ENCODE measurements at regions not wholly inside any gene's neighbourhood (a gene's known extent, or its start where the extent isn't known, plus 50 kb on each side); places are given as distances from the start of the nearest gene placed in this dataset.

DNA sequence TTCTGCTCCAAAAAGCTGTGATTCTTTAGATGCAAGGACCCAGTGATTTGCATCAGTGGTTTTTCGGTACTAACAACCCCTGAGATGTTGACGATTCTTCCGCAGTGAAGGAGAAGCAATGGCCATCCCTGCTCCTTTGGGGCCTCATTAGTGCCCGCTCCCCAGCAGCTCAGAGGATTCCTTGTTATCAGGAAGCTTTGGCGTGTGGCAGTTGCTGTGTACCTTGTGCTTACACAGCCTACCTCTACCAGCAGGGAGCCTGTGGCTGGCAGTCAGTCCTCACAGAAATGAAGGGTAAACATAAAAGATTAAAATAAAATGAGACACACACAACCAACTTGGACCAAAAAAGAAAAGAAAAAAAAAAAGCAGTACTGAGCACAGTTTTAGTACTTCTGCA is 55.2 kb downstream of the CNTN3 start:
- Histone ChIP-seq H3K9me3 (ENCODE audit: low read length) (no peaks in the 10 kb centered on the region), H3K27me3 (ENCODE audit: insufficient read depth, low read length) (no peaks in the 10 kb centered on the region), H3K9ac (ENCODE audit: low read length) (no peak overlapping the region), H3K36me3 (ENCODE audit: insufficient read depth, low read length) (no peaks in the 10 kb centered on the region), H2AFZ (ENCODE audit: low read length) (no peak overlapping the region), H3K4me1 (ENCODE audit: insufficient read depth, low read length, severe bottlenecking) (no peaks in the 10 kb centered on the region), H3K9me2 (ENCODE audit: low read depth, low read length) (no peaks in the 10 kb centered on the region), H4K20me1 (ENCODE audit: insufficient read depth, low read length) (no peaks in the 10 kb centered on the region), H3K4me2 (ENCODE audit: low read length) (no peak overlapping the region), H3K27ac (ENCODE audit: low read depth, low read length, poor library complexity, severe bottlenecking) (no peak overlapping the region), H3K4me3 (ENCODE audit: low read depth, low read length, poor library complexity, severe bottlenecking) (no peak overlapping the region), H3K79me2 (ENCODE audit: insufficient read depth, low read length) (no peaks in the 10 kb centered on the region), H3F3A (ENCODE audit: insufficient read depth, low read length) (no peaks in the 10 kb centered on the region)
- TF ChIP-seq CTCF (IDR thresholded peaks at IDR 0.05; ENCODE audit: low read length) (no peak), EZH2 (IDR thresholded peaks at IDR 0.05; ENCODE audit: borderline replicate concordance, low read length) (no peak)

- Histone ChIP-seq H3K4me3 (ENCODE audit: low read depth, low read length, poor library complexity, severe bottlenecking) (no peak overlapping the region), H3K4me1 (ENCODE audit: insufficient read depth, low read length, severe bottlenecking) (no peaks in the 10 kb centered on the region), H2AFZ (ENCODE audit: low read length) (no peak overlapping the region), H3K9me3 (ENCODE audit: low read length) (no peaks in the 10 kb centered on the region), H3K79me2 (ENCODE audit: insufficient read depth, low read length) (no peaks in the 10 kb centered on the region), H3F3A (ENCODE audit: insufficient read depth, low read length) (no peaks in the 10 kb centered on the region), H3K36me3 (ENCODE audit: insufficient read depth, low read length) (no peaks in the 10 kb centered on the region), H3K9ac (ENCODE audit: low read length) (no peak overlapping the region), H3K4me2 (ENCODE audit: low read length) (no peak overlapping the region), H4K20me1 (ENCODE audit: insufficient read depth, low read length) (no peaks in the 10 kb centered on the region), H3K27me3 (ENCODE audit: insufficient read depth, low read length) (no peaks in the 10 kb centered on the region), H3K9me2 (ENCODE audit: low read depth, low read length) (no peaks in the 10 kb centered on the region), H3K27ac (ENCODE audit: low read depth, low read length, poor library complexity, severe bottlenecking) (no peak overlapping the region)
- TF ChIP-seq EZH2 (IDR thresholded peaks at IDR 0.05; ENCODE audit: borderline replicate concordance, low read length): no peak
- no peak for TF ChIP-seq CTCF (IDR thresholded peaks at IDR 0.05; ENCODE audit: low read length)
Observed at GRCh38 chr3:74550686-74551085, 63.8 kb downstream of the CNTN3 start.

DNA sequence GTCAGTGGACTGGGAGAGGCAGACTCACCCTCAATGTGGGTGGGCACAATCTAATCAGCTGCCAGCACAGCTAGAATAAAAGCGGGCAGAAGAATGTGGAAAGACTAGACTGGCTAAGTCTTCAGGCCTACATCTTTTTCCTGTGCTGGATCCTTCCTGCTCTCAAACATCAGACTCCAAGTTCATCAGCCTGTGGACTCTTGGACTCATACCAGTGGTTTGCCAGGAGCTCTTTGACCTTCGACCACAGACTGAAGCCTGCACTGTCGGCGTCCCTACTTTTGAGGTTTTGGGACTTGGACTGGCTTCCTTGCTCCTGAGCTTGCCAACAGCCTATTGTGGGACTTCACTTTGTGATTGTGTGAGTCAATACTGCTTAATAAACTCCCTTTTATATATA is 68.0 kb downstream of the CNTN3 start:
- no peaks in the 10 kb centered on the region for H3K36me3 ChIP-seq (ENCODE audit: insufficient read depth, low read length)
- no peaks in the 10 kb centered on the region for H3F3A ChIP-seq (ENCODE audit: insufficient read depth, low read length)

More for the DNA sequence above, 68.0 kb downstream of the CNTN3 start:
- no peaks in the 10 kb centered on the region for H3K4me1 ChIP-seq (ENCODE audit: insufficient read depth, low read length, severe bottlenecking)
- H3K4me3 ChIP-seq (ENCODE audit: low read depth, low read length, poor library complexity, severe bottlenecking): no peak overlapping the region
- no peaks in the 10 kb centered on the region for H3K9me2 ChIP-seq (ENCODE audit: low read depth, low read length)
- H3K4me2 ChIP-seq (ENCODE audit: low read length): no peak overlapping the region
- H3K27ac ChIP-seq (ENCODE audit: low read depth, low read length, poor library complexity, severe bottlenecking): no peak overlapping the region
- H3K27me3 ChIP-seq (ENCODE audit: insufficient read depth, low read length): no peaks in the 10 kb centered on the region
- H3K79me2 ChIP-seq (ENCODE audit: insufficient read depth, low read length): no peaks in the 10 kb centered on the region
- no peak overlapping the region for H3K9ac ChIP-seq (ENCODE audit: low read length)
- no peaks in the 10 kb centered on the region for H3K9me3 ChIP-seq (ENCODE audit: low read length)
- H2AFZ ChIP-seq (ENCODE audit: low read length): no peak overlapping the region
- no peaks in the 10 kb centered on the region for H4K20me1 ChIP-seq (ENCODE audit: insufficient read depth, low read length)
- no peak for TF ChIP-seq CTCF (IDR thresholded peaks at IDR 0.05; ENCODE audit: low read length)
- no peak for TF ChIP-seq EZH2 (IDR thresholded peaks at IDR 0.05; ENCODE audit: borderline replicate concordance, low read length)
